GM12892 (cell line): ENCODE measurements at regions not wholly inside any gene's neighbourhood (a gene's known extent, or its start where the extent isn't known, plus 50 kb on each side); places are given as distances from the start of the nearest gene placed in this dataset.

ENCODE experiments used
- POLR2AphosphoS5 ChIP-seq: IDR thresholded peaks from 2 replicates; pipeline ENCODE4 v1.6.1; 2011; ENCODE audit warnings: low read depth, low read length, control low read depth
- TAF1 ChIP-seq: IDR thresholded peaks from 2 replicates; pipeline ENCODE4 v1.6.1; 2011; ENCODE audit warnings: low read depth, mild to moderate bottlenecking, control low read depth, low read length, borderline replicate concordance

- no peak for TF ChIP-seq POLR2AphosphoS5
- no peak for TF ChIP-seq TAF1
Observed at GRCh38 chr18:73674125-73674865, 473.3 kb downstream of the FBXO15 start.
